HG03045 (cell line): ENCODE measurements at regions not wholly inside any gene's neighbourhood (a gene's known extent, or its start where the extent isn't known, plus 50 kb on each side); places are given as distances from the start of the nearest gene placed in this dataset.
"Not testable (repeated sequence)": the region's sequence is repeated elsewhere in the genome, so short reads cannot be mapped to it uniquely, and the experiment has no call there.

Experiments used
- ATAC-seq: cut with Tn5 transposase; IDR thresholded peaks from one replicate; pipeline ENCODE4 v1.9.1; 2021; ENCODE audit warnings: mild to moderate bottlenecking, moderate library complexity; ENCODE audit not compliant: unreplicated experiment

- ATAC-seq = not testable (repeated sequence)
Observed at GRCh38 chr1:120357046-120357445, 57.8 kb upstream of the NBPF8 start.

- not testable (repeated sequence) for ATAC-seq
Observed at GRCh38 chr1:120356170-120356569, 58.7 kb upstream of the NBPF8 start.

- peak; percentile 85 for ATAC-seq
Observed at GRCh38 chr1:120354618-120355184, 60.1 kb upstream of the NBPF8 start.

GRCh38 chr1:120342231-120343073 is 72.4 kb upstream of the NBPF8 start:
- not testable (repeated sequence) for ATAC-seq

GRCh38 chr1:120341756-120342155 is 73.1 kb upstream of the NBPF8 start:
- not testable (repeated sequence) for ATAC-seq

GRCh38 chr1:120340838-120341751 is 73.7 kb upstream of the NBPF8 start:
- ATAC-seq = not testable (repeated sequence)

GRCh38 chr1:120315738-120316137 is 99.1 kb upstream of the NBPF8 start:
- not testable (repeated sequence) for ATAC-seq

GRCh38 chr1:120311930-120312329 is 102.9 kb upstream of the NBPF8 start:
- not testable (repeated sequence) for ATAC-seq

- ATAC-seq = not testable (repeated sequence)
Observed at GRCh38 chr1:120308940-120309578, 105.8 kb upstream of the NBPF8 start.

- ATAC-seq = not testable (repeated sequence)
Observed at GRCh38 chr1:120305046-120305445, 109.8 kb upstream of the NBPF8 start.

GRCh38 chr1:120304341-120304740 is 110.5 kb upstream of the NBPF8 start:
- not testable (repeated sequence) for ATAC-seq

GRCh38 chr1:120299433-120300057 is 115.3 kb upstream of the NBPF8 start:
- not testable (repeated sequence) for ATAC-seq

- ATAC-seq = not testable (repeated sequence)
Observed at GRCh38 chr1:120298487-120298886, 116.3 kb upstream of the NBPF8 start.

- ATAC-seq = not testable (repeated sequence)
Observed at GRCh38 chr1:120297345-120297953, 117.4 kb upstream of the NBPF8 start.

GRCh38 chr1:120290105-120290504 is 113.8 kb upstream of the SEC22B start:
- ATAC-seq = not testable (repeated sequence)

- not testable (repeated sequence) for ATAC-seq
Observed at GRCh38 chr1:120289601-120290074, 113.3 kb upstream of the SEC22B start.

- ATAC-seq = not testable (repeated sequence)
Observed at GRCh38 chr1:120288814-120289600, 112.7 kb upstream of the SEC22B start.

GRCh38 chr1:120288167-120288566 is 111.8 kb upstream of the SEC22B start:
- ATAC-seq = not testable (repeated sequence)
